HG03196 (cell line): ENCODE measurements at regions not wholly inside any gene's neighbourhood (a gene's known extent, or its start where the extent isn't known, plus 50 kb on each side); places are given as distances from the start of the nearest gene placed in this dataset.
"Not testable (repeated sequence)": the region's sequence is repeated elsewhere in the genome, so short reads cannot be mapped to it uniquely, and the experiment has no call there.

ENCODE experiments used
- ATAC-seq: cut with Tn5 transposase; IDR thresholded peaks from one replicate; pipeline ENCODE4 v1.9.1; 2021; ENCODE audit not compliant: unreplicated experiment

DNA sequence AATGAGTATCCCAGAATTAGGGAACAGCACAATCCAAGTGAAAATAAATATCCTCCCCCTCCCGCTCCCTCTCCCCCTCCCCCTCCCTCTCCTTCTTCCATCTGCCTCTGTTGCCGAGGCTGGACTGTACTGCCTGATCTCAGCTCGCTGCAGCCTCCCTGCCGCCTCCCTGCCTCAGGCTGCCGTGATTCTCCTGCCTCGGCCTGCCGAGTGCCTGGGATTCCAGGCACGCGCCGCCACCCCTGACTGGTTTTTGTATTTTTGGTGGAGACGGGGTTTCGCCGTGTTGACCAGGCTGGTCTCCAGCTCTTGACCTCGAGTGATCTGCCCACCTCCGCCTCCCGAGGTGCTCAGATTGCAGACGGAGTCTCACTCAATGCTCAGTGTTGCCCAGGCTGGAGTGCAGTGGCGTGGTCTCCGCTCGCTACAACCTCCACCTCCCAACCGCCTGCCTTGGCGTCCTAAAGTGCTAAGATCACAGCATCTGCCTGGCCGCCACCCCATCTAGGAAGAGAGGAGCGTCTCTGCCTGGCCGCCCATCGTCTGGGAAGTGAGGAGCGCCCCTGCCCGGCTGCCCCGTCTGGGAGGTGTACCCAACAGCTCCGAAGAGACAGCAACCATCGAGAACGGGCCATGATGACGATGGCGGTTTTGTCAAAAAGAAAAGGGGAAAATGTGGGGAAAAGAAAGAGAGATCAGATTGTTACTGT, 178.9 kb upstream of the IPO5 start:
- ATAC-seq: not testable (repeated sequence)

- no peak for ATAC-seq
Observed at GRCh38 chr13:97780486-97780885, 173.0 kb upstream of the IPO5 start.

DNA sequence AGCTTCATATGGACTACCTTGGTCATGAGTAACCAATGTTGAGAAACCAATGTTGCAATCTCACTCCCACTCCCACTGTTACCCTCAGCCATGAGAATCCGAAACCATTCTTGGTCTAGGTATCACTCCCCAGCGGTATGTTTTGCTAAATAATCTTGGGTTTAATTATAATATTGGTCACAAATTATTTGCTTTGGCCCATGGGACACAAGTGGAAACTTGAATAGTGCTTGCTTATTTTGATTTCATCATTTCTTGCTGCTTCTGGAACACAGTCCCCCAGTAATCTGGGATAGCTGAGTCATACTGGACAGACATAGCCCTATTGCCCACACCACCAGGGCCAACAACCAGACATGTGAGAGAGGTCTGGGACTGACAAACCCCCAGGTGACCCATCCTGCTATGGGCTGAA, 171.6 kb upstream of the IPO5 start:
- no peak for ATAC-seq

GRCh38 chr13:97786510-97786909, 167.0 kb upstream of the IPO5 start:
- ATAC-seq: no peak

GRCh38 chr13:97797553-97797952, 155.9 kb upstream of the IPO5 start:
- ATAC-seq: no peak

GRCh38 chr13:97798171-97798821, 155.2 kb upstream of the IPO5 start:
- no peak for ATAC-seq

GRCh38 chr13:97798836-97799235, 154.6 kb upstream of the IPO5 start:
- ATAC-seq: no peak

GRCh38 chr13:97802213-97802612, 151.3 kb upstream of the IPO5 start:
- no peak for ATAC-seq

DNA sequence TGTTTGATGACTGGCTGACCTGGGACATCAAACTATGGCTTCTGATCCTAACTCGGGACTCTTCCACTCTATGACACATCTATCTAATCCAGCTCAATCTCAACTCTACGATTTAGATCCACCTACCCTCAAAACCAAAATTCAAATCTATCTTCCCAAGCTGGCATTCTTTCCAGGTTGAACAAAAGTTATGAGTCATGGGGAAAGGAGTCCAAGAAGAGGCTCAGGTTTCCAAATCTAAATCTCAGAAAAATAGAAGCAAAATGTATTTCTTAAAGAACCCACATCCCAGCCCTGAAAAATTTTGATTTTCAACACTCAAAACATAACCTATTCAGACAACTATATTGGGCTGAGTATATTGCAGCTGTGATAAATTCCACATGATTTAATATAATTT, 143.9 kb upstream of the IPO5 start:
- no peak for ATAC-seq

DNA sequence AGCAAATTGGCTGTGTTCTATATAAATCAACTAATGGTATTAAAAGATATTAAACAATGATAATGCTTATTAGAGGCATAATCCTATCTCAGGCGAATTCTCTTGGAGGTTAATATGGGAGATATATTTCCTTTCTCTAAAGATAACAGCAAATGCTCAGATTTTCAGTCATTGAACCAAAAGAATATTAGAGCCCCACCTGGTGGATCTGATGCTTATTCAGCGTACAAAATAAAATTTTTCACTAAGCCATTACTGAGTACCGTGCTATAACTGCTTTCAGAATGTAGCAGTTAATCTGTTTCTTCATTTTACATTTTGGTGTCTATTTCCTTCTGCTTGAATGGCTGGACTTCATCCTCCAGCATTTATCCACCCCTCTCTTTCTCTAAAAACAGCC, 143.3 kb upstream of the IPO5 start:
- no peak for ATAC-seq

- no peak for ATAC-seq
Observed at GRCh38 chr13:97822377-97822776, 131.1 kb upstream of the IPO5 start.

- no peak for ATAC-seq
Observed at GRCh38 chr13:97826421-97827012, 127.0 kb upstream of the IPO5 start.

- no peak for ATAC-seq
Observed at GRCh38 chr13:97834250-97834649, 119.2 kb upstream of the IPO5 start.

- no peak for ATAC-seq
Observed at GRCh38 chr13:97843189-97843588, 110.3 kb upstream of the IPO5 start.

DNA sequence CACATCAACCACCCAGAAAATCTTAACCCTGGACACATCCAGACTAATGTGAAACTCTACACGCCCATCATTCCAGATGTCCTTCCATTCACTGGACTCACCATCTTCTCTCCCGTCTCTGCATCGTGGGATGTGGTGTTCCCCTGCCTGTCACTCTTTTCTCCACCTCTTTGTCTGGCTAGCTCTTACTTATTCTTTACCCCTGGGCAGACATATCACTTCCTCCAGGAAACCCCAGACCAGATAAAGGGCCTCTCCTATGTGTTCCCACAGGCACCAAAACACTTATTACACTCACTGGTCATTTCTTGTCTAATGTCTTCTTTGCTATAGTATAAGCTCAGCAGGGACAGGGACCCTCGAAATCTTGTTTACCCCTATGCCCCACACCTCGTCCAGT, 109.3 kb upstream of the IPO5 start:
- ATAC-seq: no peak

GRCh38 chr13:97848886-97849285, 104.6 kb upstream of the IPO5 start:
- ATAC-seq: no peak

DNA sequence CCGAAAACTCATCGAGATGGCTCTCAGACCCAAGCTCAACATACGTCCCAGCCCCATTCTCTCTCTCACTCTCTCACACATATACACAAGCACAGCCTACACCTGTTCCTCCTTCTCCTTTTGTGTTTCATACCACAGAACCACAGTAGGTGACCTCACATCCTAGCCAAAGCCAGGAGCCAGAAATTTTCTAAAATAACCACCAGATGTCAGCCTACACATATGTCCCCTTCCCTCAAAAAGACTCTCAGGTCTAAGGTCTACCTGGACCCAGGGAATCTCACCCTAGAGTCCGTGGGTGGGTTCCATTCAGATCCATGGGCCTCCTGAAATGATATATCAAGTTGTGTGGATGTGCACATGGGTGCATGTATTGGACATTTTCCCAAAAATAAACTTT, 104.2 kb upstream of the IPO5 start:
- peak; percentile 91 for ATAC-seq

DNA sequence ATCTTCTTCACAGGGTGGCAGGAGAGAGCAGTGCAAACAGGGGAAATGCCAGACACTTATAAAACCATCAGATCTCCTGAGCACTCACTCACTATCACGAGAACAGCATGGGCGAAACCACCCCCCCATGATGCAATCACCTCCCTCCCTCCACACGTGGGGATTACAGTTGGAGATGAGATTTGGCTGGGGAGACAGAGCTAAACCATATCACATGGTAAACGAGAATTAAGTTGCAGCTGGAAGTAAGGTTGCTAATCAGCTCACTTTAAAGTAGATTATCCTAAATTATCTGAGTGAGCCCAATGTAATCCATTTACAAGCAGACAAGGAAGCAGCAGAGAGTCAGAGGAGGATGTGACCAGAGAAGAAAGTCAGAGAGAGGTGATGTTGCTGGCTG, 102.2 kb upstream of the IPO5 start:
- no peak for ATAC-seq

DNA sequence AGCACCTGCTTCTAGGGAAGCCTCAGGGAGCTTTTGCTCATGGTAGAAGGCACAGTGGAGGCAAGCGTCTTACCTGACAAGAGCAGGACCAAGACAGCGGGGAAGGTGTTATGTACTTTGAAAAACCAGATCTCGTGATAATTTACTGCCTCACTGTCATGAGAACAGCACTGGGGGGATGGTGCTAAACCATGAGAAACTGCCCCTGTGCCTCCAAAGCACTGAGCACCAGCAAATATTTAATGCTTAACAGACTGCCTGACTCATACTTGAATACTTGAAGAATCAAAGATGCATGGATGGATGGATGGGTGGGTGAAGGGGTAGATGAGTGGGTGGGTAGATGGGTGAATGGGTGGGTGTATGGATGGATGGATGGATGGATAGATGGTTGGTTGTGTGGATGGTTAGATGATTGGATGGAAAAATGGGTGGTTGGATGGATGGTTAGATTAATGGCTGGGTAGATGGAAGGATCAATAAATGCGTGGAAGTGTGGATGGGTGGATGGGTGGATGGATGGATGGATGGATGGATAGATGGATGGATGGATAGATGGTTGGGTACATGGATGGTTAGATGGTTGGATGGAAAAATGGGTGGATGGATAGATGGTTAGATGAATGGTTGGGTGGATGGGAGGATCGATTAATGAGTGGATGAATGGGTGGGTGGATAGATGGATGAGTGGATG, 101.1 kb upstream of the IPO5 start:
- no peak for ATAC-seq

DNA sequence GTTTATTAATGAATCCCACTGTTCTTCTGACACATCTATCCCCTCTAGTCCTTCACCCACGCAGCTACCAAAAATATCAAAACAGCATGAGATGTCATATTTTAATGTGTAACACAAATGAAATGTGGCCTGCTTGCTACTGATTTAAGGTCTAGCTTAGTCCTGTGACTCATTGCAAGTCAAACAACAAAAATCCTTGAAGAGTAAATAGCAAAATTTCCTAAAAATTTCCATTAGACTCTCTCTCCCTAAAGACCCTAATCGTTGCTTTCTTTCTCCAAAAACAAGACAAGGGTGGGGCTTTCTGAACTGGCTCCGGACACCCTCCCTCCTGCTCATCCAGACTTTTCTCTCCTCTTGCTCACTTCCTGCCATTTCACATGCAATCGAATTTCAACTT, 99.9 kb upstream of the IPO5 start:
- ATAC-seq: no peak

- ATAC-seq: no peak
Observed at GRCh38 chr13:97855570-97856303, 97.7 kb upstream of the IPO5 start.
